NCI-H748 treated with DMSO at 0.1 percent for 48 hours (cell line): ENCODE measurements at regions not wholly inside any gene's neighbourhood (a gene's known extent, or its start where the extent isn't known, plus 50 kb on each side); places are given as distances from the start of the nearest gene placed in this dataset.

Experiments used
- DNase-seq: peaks from one replicate; lab custom pipeline; 2025; lab: John Stamatoyannopoulos, UW

GRCh38 chr10:4018054-4018511 is 233.1 kb upstream of the KLF6 start:
- DNase-seq, result no peak

GRCh38 chr10:4017336-4017735 is 232.3 kb upstream of the KLF6 start:
- DNase-seq, result no peak

- DNase-seq, result no peak
Measured at GRCh38 chr10:4016214-4016740, 231.3 kb upstream of the KLF6 start.

DNA sequence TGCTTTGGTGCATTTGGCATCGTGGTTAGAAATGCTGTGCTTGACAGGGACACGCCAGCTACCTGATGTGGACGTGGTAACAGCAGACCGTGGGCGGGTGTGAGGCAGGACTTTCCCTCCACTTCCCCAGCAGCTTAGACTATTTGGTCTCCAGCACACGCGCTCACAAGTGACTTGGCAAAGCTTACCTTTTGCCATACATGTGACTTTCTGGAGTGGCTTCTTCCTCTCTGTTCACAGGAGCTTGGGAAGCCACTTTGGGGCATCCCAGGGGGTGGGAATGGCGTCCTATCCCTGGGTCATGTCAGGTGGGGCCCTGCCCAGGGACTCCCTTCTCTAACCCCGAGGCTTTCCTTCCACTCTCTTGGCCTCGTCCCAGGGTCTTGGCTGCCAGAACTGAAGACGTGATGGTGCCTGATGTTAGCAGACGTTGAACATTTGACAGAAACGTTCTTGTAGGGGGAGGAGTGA is 228.7 kb upstream of the KLF6 start:
- DNase-seq, result no peak

DNA sequence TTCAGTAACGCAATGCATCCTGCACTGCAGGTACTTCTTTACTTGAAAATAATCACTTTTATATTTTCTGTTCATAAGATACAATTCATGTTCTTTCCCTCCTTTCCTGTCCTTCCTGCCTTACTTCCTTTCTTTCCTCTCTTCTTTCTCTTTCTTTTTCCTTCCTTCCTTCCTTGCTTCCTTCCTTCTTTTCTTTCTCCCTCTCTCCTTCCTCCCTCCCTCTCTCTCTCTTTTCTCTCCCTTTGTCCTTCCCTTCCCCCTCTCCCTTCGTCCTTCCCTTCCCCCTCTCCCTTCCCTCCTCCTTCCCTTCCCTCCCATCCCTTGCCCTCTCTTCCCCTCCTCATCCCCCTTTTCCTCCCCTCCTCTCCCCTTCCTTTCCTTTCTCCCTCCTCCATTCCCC is 227.8 kb upstream of the KLF6 start:
- DNase-seq, result no peak

GRCh38 chr10:4011136-4011812 is 226.3 kb upstream of the KLF6 start:
- DNase-seq, result no peak

GRCh38 chr10:4008676-4009382 is 223.8 kb upstream of the KLF6 start:
- no peak for DNase-seq

- DNase-seq, result no peak
Measured at GRCh38 chr10:4007771-4008170, 222.8 kb upstream of the KLF6 start.

- no peak for DNase-seq
Measured at GRCh38 chr10:4006858-4007257, 221.8 kb upstream of the KLF6 start.

DNA sequence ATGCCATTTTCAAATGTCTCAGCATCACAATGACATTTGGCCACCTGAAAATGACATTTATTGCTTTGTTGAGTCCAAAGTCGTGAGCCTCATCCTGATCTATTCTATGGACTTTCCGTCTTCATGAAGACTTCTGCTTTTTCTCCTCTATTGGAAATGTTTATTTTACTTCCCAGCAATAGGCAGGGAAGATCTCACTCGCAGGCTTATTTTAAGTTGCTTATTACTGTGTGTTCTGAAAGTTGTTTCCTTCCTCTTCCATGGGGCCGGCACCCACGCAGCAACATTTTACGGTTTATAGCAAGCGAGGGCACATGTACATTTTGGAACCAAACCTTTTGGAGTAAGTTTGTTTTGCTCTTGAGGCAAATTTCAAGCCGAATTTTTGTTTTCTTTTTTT is 221.0 kb upstream of the KLF6 start:
- no peak for DNase-seq

GRCh38 chr10:4004990-4005389 is 220.0 kb upstream of the KLF6 start:
- DNase-seq, result no peak

DNA sequence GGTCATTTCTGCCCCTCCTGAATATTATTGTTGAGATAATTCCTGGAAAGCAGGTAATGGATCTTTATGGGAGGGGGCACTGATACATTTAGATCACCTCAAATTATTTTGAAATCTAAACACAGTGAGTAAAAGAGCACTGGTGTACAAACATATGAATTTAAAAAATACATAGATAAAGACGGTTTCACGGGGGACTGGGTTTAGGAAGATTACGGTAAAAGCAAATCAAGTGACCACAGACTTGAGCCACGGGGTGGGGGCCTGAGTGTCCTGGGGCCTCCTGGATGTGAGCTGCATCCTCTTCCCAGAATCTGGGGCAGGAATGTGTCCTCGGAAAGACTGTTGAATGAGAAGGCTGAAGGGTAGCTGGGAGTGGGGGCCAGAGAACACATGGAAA is 219.1 kb upstream of the KLF6 start:
- no peak for DNase-seq

DNA sequence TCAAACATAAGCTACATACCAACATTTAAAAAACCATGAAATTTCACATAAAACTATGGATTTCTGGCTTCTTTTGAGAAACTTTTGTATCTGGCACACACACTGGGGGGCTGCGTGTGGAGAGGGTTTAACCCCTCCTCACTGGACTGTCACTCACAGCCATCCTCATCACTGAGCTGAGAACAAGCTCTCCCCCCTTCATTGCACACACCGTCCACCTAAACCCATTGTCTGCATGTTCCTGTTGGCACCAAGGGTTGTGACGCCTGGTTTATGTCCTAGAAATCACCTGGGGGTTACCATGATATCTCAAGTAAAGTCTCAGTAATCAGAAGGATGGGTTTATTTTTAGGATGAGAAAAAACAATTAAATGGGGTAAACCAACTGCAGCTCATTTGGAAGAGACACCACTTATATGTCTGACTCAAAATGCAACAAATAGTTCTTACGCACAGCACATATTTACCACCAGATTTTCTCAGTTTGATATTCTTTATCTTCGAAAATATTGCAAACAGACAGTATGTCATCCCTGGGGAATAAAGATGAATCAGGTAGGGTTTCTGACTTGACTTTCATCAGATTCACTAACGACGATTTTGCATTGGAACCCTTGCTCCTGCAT is 218.5 kb upstream of the KLF6 start:
- DNase-seq, result no peak

- DNase-seq, result no peak
Measured at GRCh38 chr10:4001811-4002210, 216.8 kb upstream of the KLF6 start.

GRCh38 chr10:3999642-4000041 is 214.6 kb upstream of the KLF6 start:
- no peak for DNase-seq

DNA sequence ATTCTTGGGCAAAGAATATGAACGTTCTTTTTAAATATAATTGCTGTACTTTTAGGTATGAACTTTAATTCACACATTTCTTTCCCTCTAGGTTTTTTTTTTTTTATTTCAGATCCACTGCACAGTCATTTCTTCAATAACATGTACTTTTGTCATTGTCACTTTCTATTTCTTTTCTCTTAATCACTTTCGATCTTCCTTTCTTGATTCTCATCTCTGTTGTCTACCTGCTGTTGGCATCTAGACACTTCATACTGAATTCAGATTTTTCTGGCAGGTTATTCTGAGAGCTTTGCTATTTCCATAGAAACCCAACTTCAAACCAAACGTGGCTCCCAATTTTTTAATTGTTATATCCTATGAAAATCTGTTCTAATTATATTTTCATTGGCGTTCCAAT is 211.7 kb upstream of the KLF6 start:
- DNase-seq, result no peak

- no peak for DNase-seq
Measured at GRCh38 chr10:3995302-3996210, 210.5 kb upstream of the KLF6 start.

DNA sequence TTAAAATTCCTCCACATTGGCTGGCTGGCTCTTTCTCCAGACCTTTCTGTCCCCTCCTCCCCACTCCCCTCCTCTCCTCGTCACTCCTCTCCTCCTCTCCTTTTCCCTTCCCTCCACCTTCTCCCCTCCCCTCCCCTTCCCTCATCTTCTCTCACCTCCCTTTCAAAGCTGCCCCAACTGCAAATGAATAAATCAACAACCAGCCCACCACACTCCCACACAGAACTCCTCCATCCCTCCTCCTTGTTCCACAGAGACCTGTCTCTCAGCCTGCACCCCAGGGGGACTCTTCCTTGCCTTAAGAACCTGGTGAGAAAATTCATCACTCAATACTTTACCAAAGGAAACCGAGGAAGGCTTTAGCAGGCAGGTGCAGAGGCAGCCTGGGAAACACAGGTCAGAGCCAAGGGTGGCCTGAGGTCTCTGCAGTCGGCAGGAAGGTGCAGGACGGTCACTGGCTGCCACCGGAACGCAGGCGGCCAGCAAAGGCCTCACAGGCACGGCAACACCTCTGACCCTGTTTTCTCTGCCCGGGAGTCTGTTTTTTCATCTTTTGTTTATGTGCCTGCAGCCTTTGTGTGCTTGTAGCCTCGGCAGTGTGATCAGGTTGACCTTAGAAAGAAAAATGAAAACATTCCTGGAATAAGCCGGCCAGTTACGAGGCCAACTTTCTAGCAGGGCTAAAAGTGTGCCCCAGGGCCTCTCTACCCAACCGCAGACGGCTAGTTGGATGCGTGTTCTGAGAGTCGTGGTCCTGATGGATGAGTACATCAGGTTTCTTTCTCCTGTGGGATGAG is 207.6 kb upstream of the KLF6 start:
- no peak for DNase-seq

DNA sequence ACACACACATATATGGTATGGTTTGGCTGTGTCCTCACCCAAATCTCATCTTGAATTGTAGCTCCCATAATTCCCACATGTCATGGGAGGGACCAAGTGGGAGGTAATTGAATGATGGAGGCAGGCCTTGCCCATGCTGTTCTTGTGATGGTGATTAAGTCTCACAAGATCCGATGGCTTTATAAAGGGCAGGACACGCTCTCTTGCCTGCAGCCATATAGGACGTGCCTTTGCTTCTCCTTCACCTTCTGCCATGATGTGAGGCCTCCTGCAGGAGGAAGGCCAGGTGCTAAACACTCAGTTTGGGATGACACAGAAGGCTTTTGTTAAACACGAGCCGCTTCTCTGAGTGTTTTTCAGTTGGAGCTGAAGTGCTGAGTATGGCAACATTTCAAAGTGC is 205.3 kb upstream of the KLF6 start:
- DNase-seq, result no peak

DNA sequence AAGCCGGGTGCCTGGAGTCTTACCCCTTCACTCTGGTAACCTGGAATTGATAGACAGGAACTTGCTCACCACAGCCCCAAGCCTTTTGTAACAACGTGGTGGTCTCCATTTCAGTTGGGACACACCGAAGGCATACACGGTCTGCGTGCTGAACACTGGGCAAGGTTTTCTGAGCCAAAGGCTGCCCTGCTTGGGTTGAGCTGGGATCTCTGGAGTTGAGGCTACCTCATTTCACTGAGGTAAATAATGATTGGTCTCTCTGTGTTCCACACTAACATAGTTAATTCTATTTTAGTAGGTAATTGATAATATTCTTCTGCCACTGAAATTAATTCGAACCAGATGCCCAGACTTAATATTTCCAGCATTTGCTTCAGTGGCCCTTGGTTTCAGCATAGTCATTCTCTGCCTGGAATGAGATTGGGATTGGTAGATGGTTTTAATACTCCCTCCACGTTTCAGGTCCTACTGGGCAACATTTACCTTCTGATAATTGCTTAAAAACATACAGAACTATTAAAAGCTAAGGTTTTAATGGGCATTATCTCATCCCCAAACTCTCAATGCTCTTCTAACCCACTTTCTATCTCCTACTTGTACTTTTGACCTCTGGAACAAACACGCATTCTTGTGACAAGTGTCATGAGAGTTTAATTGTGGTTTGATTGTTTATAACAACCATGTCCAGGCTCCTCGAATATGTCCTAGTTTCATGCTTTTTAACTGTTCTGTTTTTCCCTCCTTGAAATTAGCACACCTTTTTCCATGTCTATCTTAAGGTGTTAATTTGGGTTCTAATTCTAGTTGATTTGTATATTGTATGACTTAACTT is 202.3 kb upstream of the KLF6 start:
- no peak for DNase-seq
